HUES64 (cell line): ENCODE measurements at regions not wholly inside any gene's neighbourhood (a gene's known extent, or its start where the extent isn't known, plus 50 kb on each side); places are given as distances from the start of the nearest gene placed in this dataset.

Experiments
- H3K27ac ChIP-seq: 2 replicates; pipeline ENCODE4 v1.7.0; 2013; ENCODE audit warnings: low read depth, low read length, inconsistent platforms
- H3K27me3 ChIP-seq: 2 replicates; pipeline ENCODE4 v1.6.1; 2013; ENCODE audit warnings: mild to moderate bottlenecking, low read length; ENCODE audit not compliant: insufficient read depth
- H3K36me3 ChIP-seq: 2 replicates; pipeline ENCODE4 v1.6.1; 2013; ENCODE audit warnings: mild to moderate bottlenecking, low read length; ENCODE audit not compliant: insufficient read depth
- H3K4me1 ChIP-seq: 2 replicates; pipeline ENCODE4 v1.6.1; 2013; ENCODE audit warnings: mild to moderate bottlenecking, low read length, moderate library complexity; ENCODE audit not compliant: insufficient read depth
- H3K4me3 ChIP-seq: 2 replicates; pipeline ENCODE4 v1.5.1; 2013; ENCODE audit warnings: mild to moderate bottlenecking, low read length, moderate library complexity
- H3K9ac ChIP-seq: 2 replicates; pipeline ENCODE4 v1.6.1; 2013; ENCODE audit warnings: mild to moderate bottlenecking, low read depth, low read length
- H3K9me3 ChIP-seq: 2 replicates; pipeline ENCODE4 v1.6.1; 2013; ENCODE audit warnings: low read depth, low read length; ENCODE audit not compliant: insufficient read depth
- WGBS: fragments of 150-250, 120-280 bp; methylation state at CpG from one replicate; pipeline ENCODE4 v1.1.7; 2013; ENCODE audit warnings: missing lambda C conversion rate; 5-methylcytosine and 5-hydroxymethylcytosine counted together

DNA sequence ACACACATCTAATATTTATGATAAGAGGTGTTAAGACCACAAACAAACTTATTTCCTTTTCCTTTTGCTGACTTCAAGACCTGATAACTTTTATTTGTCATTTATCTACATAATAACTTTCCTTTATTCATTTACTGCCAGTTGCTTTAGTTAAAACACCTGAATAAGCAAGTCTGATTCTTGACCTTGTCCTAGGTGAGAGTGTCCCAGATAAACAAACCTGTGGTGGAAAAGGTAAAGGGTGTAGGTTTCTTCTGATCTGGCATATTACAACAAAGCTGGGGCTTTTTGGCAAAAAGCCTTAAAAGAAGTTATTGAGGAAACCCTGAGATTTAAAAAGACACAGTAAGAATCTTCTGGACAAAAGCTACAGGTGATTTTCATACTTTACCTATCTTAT lies 191.5 kb downstream of the ZBBX start:
- H3K36me3 ChIP-seq: no peaks in the 10 kb centered on the region
- H3K4me1 ChIP-seq: no peaks in the 10 kb centered on the region; the same call in 1 of the 2 replicates
- no peaks in the 10 kb centered on the region for H3K9me3 ChIP-seq
- no peak overlapping the region for H3K27ac ChIP-seq
- H3K9ac ChIP-seq: no peak overlapping the region
- no peak overlapping the region for H3K4me3 ChIP-seq
- no peaks in the 10 kb centered on the region for H3K27me3 ChIP-seq

DNA sequence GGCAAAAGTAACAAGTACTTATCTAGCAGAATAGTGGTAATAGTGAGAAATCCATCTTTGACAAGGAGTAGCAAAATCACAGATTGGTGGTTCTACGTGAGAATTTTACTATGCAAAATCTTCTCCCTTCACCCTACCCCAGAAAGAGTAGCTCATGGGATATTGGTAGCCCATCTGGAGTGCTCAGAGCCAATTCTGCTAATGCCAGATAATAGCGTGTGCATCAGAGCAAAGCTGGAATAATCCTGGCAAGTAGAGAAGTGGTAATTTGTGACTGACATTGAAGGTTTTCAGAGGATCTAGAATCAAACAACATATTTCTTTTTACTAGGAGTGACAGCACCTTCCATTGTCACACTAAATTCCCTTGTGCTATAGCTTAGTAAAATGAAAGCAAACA lies 192.9 kb downstream of the ZBBX start:
- WGBS: 95% methylated on average over 2 of the region's 2 CpGs
- no peak overlapping the region for H3K27ac ChIP-seq
- no peaks in the 10 kb centered on the region for H3K9me3 ChIP-seq
- no peaks in the 10 kb centered on the region for H3K27me3 ChIP-seq
- H3K4me3 ChIP-seq: no peak overlapping the region
- H3K36me3 ChIP-seq: no peaks in the 10 kb centered on the region
- no peaks in the 10 kb centered on the region; the same call in 1 of the 2 replicates for H3K4me1 ChIP-seq
- H3K9ac ChIP-seq: no peak overlapping the region

- H3K9ac ChIP-seq: no peak overlapping the region
- H3K9me3 ChIP-seq: no peaks in the 10 kb centered on the region
- no peak overlapping the region for H3K27ac ChIP-seq
- H3K4me3 ChIP-seq: no peak overlapping the region
- H3K27me3 ChIP-seq: no peaks in the 10 kb centered on the region
- no peaks in the 10 kb centered on the region for H3K36me3 ChIP-seq
- no peaks in the 10 kb centered on the region; the same call in 1 of the 2 replicates for H3K4me1 ChIP-seq
- WGBS: 72% methylated on average over 3 of the region's 3 CpGs
Measured at GRCh38 chr3:167184511-167184910, 195.6 kb downstream of the ZBBX start.

GRCh38 chr3:167172377-167172776 lies 207.7 kb downstream of the ZBBX start:
- peaks cover 3% of the 10 kb centered on the region for H3K4me1 ChIP-seq
- no peak overlapping the region for H3K4me3 ChIP-seq
- no peaks in the 10 kb centered on the region for H3K27me3 ChIP-seq
- no peak overlapping the region for H3K27ac ChIP-seq
- WGBS: 70% methylated on average over 1 of the region's 1 CpG
- no peaks in the 10 kb centered on the region for H3K36me3 ChIP-seq
- no peak overlapping the region for H3K9ac ChIP-seq
- peaks cover 16% of the 10 kb centered on the region for H3K9me3 ChIP-seq

GRCh38 chr3:167167491-167167890 lies 212.6 kb downstream of the ZBBX start:
- H3K27me3 ChIP-seq: no peaks in the 10 kb centered on the region
- H3K9me3 ChIP-seq: no peaks in the 10 kb centered on the region
- WGBS: 97% methylated on average over 3 of the region's 3 CpGs
- no peak overlapping the region for H3K9ac ChIP-seq
- H3K27ac ChIP-seq: no peak overlapping the region
- peaks cover 26% of the 10 kb centered on the region for H3K4me1 ChIP-seq
- no peak overlapping the region for H3K4me3 ChIP-seq
- no peaks in the 10 kb centered on the region for H3K36me3 ChIP-seq

GRCh38 chr3:167166594-167167253 lies 213.4 kb downstream of the ZBBX start:
- H3K9me3 ChIP-seq: no peaks in the 10 kb centered on the region
- no peak overlapping the region for H3K4me3 ChIP-seq
- no peaks in the 10 kb centered on the region for H3K27me3 ChIP-seq
- no peaks in the 10 kb centered on the region for H3K36me3 ChIP-seq
- H3K9ac ChIP-seq: no peak overlapping the region
- no peak overlapping the region; the same call in 1 of the 2 replicates for H3K27ac ChIP-seq
- peaks cover 26% of the 10 kb centered on the region for H3K4me1 ChIP-seq
- 61% methylated on average over 3 of the region's 4 CpGs for WGBS

- Histone ChIP-seq H3K9me3 (no peaks in the 10 kb centered on the region), H3K27me3 (no peaks in the 10 kb centered on the region), H3K27ac (no peak overlapping the region; the same call in 1 of the 2 replicates), H3K36me3 (no peaks in the 10 kb centered on the region), H3K9ac (no peak overlapping the region), H3K4me3 (no peak overlapping the region), H3K4me1 (peaks cover 26% of the 10 kb centered on the region)
Measured at GRCh38 chr3:167166012-167166411, 214.1 kb downstream of the ZBBX start.

- H3K36me3 ChIP-seq: no peaks in the 10 kb centered on the region
- H3K4me3 ChIP-seq: no peak overlapping the region
- no peaks in the 10 kb centered on the region for H3K9me3 ChIP-seq
- H3K27ac ChIP-seq: no peak overlapping the region
- H3K4me1 ChIP-seq: peaks cover 26% of the 10 kb centered on the region
- H3K27me3 ChIP-seq: no peaks in the 10 kb centered on the region
- H3K9ac ChIP-seq: no peak overlapping the region
- 96% methylated on average over 2 of the region's 3 CpGs for WGBS
Measured at GRCh38 chr3:167163580-167163979, 216.5 kb downstream of the ZBBX start.

- Histone ChIP-seq H3K9me3 (0 out of 2 replicates have a peak, but pooled peaks cover under 1% of the 10 kb centered on the region), H3K4me1 (peaks cover 19% of the 10 kb centered on the region), H3K27ac (no peak overlapping the region), H3K36me3 (no peaks in the 10 kb centered on the region), H3K27me3 (no peaks in the 10 kb centered on the region), H3K9ac (no peak overlapping the region), H3K4me3 (no peak overlapping the region)
- WGBS: 100% methylated on average over 1 of the region's 1 CpG
Measured at GRCh38 chr3:167162083-167162482, 218.0 kb downstream of the ZBBX start.

GRCh38 chr3:167160781-167161180 lies 219.3 kb downstream of the ZBBX start:
- peaks cover 8% of the 10 kb centered on the region for H3K4me1 ChIP-seq
- WGBS: 96% methylated on average over 1 of the region's 1 CpG
- no peaks in the 10 kb centered on the region for H3K27me3 ChIP-seq
- no peaks in the 10 kb centered on the region for H3K36me3 ChIP-seq
- peaks cover 12% of the 10 kb centered on the region; the same call in 1 of the 2 replicates for H3K9me3 ChIP-seq
- H3K4me3 ChIP-seq: no peak overlapping the region
- no peak overlapping the region for H3K27ac ChIP-seq
- H3K9ac ChIP-seq: no peak overlapping the region

- Histone ChIP-seq H3K9me3 (peaks cover 12% of the 10 kb centered on the region; the same call in 1 of the 2 replicates), H3K9ac (no peak overlapping the region), H3K36me3 (no peaks in the 10 kb centered on the region), H3K27ac (no peak overlapping the region), H3K4me1 (no peaks in the 10 kb centered on the region), H3K4me3 (no peak overlapping the region), H3K27me3 (no peaks in the 10 kb centered on the region)
- no CpG with 5 or more reads among the region's 2 CpGs for WGBS
Measured at GRCh38 chr3:167151636-167152035, 228.5 kb downstream of the ZBBX start.

- Histone ChIP-seq H3K4me3 (no peak overlapping the region), H3K4me1 (no peaks in the 10 kb centered on the region), H3K27ac (no peak overlapping the region), H3K9me3 (no peaks in the 10 kb centered on the region), H3K9ac (no peak overlapping the region), H3K27me3 (no peaks in the 10 kb centered on the region), H3K36me3 (no peaks in the 10 kb centered on the region)
- 82% methylated on average over 4 of the region's 4 CpGs for WGBS
Measured at GRCh38 chr3:167148136-167148535, 232.0 kb downstream of the ZBBX start.
